Fibroblast of peridontal ligament (primary cell): ENCODE measurements at regions not wholly inside any gene's neighbourhood (a gene's known extent, or its start where the extent isn't known, plus 50 kb on each side); places are given as distances from the start of the nearest gene placed in this dataset.

Experiments
- DNase-seq: peaks from one replicate; pipeline ENCODE4 v3.0.0-alpha.2; 2010; ENCODE audit errors: extremely low read depth

- no peak for DNase-seq
These were observed 192.0 kb upstream of the HNRNPA3 start for GRCh38 chr2:177020524-177021119.

DNA sequence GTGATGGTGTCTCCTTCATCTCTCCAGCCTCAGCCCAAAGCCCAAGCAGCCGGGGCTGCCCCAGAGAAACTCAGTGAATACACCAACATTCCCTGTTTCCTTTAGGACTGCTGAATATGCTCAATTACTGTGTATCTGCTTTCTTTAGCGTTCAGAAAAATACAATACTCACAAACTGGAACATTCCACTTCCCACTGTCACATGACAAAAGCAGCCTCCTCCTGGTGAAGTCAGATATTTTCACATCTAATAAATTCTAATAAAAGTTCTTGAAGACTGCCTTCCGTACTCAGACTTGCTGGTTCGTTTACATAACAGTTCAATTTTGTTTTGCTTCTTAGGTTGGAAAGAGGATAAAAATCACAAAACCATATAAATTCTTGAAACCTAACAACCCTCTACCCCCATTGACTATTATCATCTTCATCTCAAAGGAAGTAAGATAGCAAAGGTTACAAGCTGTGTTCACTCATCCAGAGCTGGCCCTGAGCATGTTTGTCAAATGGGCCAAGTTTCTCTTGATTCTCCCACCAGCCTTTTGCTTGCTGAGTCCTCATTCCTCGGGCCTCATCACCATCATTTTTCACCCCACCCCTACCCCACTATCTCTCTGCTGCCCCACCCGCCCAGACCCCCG lies 190.8 kb upstream of the HNRNPA3 start:
- DNase-seq, result no peak

DNA sequence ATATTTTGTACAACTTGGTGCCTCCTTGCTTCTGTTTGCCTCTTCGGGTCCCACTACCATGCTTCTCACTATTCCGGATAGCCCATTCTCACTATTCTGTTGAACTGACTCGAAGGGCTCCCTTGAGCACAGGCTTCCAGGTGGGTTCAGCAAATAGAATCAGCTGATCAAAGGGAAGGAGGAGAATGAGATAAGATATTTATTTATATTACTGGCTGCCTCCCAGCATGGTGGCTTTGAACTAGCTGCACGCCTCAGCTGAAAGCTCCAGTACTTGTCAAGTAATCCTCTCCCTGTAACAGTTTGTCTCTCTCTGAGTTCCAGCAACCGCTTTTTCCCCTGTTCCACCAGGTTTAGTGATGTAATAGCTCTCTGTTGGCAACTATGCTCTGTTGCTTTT lies 187.8 kb upstream of the HNRNPA3 start:
- DNase-seq, result no peak

- DNase-seq, result no peak
These were observed 186.3 kb upstream of the HNRNPA3 start for GRCh38 chr2:177026253-177026652.

- DNase-seq, result no peak
These were observed 185.6 kb upstream of the HNRNPA3 start for GRCh38 chr2:177026956-177027355.

DNA sequence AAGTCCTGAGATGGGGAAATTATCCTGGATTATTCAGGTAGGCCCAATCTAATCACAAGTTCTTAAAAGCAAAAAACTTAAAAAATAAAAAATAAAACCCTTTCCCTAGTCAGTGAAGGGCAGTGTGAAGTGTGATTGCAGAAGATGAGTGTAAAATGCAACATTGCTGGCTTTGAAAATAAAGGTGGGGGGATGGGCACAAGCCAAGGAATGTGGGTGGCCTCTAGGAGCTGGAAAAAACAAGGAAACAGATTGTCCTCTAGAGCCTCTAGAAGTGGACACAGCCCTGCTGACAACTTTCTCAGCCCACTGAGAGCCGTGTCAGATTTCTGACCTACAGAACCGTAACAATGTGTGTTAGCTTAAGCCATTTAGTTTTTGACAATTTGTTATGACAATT lies 184.3 kb upstream of the HNRNPA3 start:
- DNase-seq, result no peak

DNA sequence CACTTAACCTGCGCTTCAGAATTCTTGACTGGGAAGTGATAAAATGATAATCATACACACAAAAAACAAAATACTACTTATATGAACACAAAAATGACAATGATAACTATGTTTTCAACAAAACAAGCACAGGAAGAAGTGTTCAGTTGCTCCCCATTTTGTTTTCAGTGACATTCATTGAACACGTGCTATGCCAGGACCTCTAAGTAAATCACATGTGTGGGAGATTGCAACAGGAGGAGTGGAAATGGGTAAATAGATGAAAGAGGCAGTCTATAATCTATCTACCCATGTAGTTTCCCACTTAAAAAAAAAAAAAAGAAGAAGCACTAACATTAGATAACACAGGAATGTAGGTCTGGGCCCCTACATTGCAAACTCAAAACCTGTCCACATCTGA lies 183.5 kb upstream of the HNRNPA3 start:
- no peak for DNase-seq

DNA sequence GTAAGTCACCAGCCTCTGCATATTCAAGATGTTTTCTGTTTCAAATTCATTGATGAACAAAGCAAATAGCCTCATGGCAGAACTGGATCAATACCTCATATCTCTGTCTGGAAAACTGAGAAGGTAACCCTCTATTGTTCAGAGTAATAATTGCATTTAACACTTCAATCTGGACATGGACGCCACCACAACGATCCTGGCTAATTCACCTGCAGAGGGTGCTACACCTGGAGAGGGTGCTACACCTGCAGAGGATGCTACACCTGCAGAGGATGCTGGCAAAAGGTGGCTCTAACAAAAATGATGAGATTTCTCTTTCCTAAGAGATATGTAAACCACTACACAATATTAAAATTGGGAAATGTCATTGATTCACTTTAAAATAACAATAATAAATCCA lies 183.1 kb upstream of the HNRNPA3 start:
- no peak for DNase-seq

DNA sequence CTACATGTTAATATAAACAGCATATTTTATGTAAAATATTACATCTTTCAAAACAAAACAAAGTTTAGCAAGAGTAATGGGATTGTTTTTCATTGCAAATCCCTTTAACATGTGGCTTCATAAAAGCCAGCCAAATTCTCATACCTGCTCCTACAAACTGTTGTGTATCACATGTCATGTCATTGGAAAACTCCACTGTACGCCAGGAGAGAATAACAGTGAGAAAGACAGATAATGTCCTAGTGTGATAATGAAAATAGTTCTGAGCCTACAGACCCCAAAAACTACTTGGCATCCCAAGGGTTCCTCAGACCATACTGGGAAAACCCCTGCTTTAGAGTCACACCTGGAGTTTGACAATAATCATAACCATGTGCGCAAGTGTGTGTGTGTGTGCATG lies 182.7 kb upstream of the HNRNPA3 start:
- DNase-seq, result no peak

GRCh38 chr2:177030451-177031105 lies 182.0 kb upstream of the HNRNPA3 start:
- no peak for DNase-seq

- no peak for DNase-seq
These were observed 181.0 kb upstream of the HNRNPA3 start for GRCh38 chr2:177031438-177032180.

- DNase-seq, result no peak
These were observed 175.8 kb upstream of the HNRNPA3 start for GRCh38 chr2:177036747-177037146.

GRCh38 chr2:177037569-177037968 lies 175.0 kb upstream of the HNRNPA3 start:
- DNase-seq, result no peak

DNA sequence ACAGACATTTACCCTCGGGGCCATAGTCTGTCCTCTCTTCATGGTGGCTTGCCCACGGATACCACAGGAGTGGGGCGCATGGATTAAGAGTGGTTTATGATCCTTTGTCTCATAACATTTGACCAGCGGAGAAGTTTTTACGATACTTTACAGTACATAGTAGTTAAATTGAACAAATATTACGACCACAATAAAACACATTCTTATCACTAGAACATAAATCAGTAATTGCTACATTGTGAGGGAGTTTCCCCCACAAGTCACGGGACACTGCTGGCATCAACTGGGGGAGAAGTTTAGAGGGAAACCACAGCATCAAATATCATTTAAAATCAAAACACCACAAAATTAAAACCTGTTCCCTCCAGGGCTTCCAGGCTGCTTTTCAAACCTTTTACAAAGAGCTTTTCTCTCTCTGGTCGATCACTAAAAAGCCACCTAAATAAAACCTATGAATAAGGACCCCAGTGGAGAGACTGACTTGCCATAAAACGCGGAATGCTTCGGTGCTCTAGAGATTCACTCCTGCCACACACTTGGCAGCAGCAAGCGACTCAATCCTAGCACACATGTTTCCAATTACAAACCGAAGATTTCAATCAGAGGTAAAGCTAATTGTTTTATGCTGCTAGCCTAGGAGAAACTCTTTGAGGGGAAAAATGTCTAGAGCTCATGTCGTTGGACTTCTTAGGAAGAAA lies 173.7 kb upstream of the HNRNPA3 start:
- DNase-seq, result peak; percentile 41

GRCh38 chr2:177042311-177042710 lies 170.3 kb upstream of the HNRNPA3 start:
- DNase-seq, result no peak

- no peak for DNase-seq
These were observed 167.9 kb upstream of the HNRNPA3 start for GRCh38 chr2:177044671-177045070.

DNA sequence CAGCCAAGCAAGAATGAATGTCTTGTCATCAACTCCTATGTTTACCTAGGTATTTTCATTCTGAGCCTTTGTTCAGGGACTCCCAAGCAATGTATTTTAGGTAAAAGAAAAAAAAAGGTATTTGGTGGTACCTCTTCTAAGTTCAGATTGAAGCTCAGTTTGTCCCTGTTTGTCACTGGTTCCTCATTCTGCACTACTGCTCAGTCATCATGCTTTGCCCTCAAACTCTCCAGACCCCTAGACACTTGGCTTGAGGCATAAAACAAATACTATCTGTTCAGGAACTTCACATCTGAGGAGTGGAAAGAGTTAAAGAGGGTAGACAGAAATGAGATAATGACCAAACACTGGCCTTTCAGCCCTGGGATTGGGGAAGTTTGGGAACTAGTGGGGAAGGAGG lies 163.6 kb upstream of the HNRNPA3 start:
- DNase-seq, result no peak

DNA sequence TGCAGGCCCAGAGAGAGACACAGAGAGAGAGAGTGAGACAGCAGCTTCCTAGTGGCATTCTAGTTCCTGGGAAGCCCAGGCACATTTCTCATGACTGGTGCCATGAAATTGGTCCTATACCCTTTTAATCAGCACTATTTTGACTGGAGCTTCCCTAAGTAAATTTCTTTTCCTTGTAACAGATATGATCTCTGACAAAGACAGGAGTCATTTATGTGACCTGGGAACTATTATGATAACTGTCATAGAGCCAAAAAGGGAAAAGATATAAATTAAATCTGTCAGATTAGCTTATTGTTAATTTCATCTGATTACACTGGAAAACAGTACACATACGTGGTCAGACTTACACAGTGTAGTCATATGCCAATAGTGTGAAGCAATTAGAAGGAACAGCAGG lies 161.3 kb upstream of the HNRNPA3 start:
- no peak for DNase-seq

- no peak for DNase-seq
These were observed 160.1 kb upstream of the HNRNPA3 start for GRCh38 chr2:177052471-177052870.

- peak; percentile 2 for DNase-seq
These were observed 159.6 kb upstream of the HNRNPA3 start for GRCh38 chr2:177053038-177053437.

GRCh38 chr2:177053716-177054115 lies 158.9 kb upstream of the HNRNPA3 start:
- no peak for DNase-seq

GRCh38 chr2:177056481-177056929 lies 156.1 kb upstream of the HNRNPA3 start:
- no peak for DNase-seq
